ENCODE measurements at regions not wholly inside any gene's neighbourhood (a gene's known extent, or its start where the extent isn't known, plus 50 kb on each side); places are given as distances from the start of the nearest gene placed in this dataset.

DNA sequence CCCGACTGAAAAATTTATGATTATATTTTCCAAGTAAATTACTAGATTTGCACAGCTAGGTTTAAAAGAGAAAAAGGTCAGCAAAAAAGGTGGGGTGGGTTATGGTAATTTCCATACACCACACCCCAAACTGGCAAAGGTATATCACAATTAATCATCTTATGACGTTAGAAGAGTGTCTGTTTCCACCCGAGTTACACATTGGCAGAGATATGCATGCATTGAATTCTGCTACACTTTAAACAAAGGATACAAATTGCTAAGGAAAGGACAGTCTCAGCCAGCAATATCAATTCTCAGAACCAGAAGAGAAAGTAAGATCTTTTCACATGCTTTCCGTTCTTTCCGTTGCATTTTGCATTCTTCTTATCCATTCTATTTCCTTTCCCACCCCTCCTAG lies 843.3 kb downstream of the GATA3 start:
- H3K9me3 ChIP-seq (ENCODE audit: control insufficient read depth, low read length), result no peaks in the 10 kb centered on the region
- WGBS, 2 experiments (ENCODE audit: insufficient coverage in 2 of 2), result 87 to 96% methylated on average over 3 to 4 of the region's 5 CpGs

DNA sequence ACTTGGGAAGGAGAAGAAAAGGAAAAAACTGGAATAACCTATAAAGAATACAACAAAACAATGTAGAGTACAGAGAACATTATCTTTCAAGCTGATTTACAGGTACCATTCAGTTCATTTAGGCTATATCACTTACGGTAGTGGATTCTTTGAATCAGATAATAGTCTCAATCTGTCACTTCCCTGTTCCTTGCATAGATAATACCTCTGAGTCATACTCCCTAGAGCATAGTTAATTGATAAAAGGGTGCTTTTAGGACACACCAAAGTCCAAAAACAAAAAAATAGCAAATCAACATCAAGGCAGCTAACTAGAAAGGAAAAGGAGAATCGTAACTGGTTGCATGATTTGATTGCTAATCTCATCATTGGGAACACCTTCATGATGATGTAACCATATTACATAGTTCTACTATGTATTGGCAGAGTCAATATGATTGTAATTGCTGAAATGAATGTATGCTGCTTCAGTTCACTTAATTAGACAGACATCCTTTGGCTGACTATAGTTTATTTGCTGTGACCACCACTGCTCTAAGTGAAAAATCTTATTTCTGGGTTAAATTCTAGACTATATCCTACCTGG lies 844.4 kb downstream of the GATA3 start:
- no peaks in the 10 kb centered on the region for H3K36me3 ChIP-seq (ENCODE audit: control insufficient read depth, insufficient read depth, low read length)
- H3K4me3 ChIP-seq (ENCODE audit: extremely low read depth, insufficient read depth, low read length, poor library complexity, severe bottlenecking), result no peak overlapping the region
- no CpG with 5 or more reads among the region's 2 CpGs for WGBS, 2 experiments (ENCODE audit: insufficient coverage in 2 of 2)
- no peak overlapping the region for H3K27ac ChIP-seq (ENCODE audit: low read depth, low read length, severe bottlenecking)
- H3K4me1 ChIP-seq (ENCODE audit: control insufficient read depth, insufficient read depth, low read length, poor library complexity, severe bottlenecking), result no peaks in the 10 kb centered on the region
- H3K9me3 ChIP-seq (ENCODE audit: control insufficient read depth, low read length), result no peaks in the 10 kb centered on the region

More for the DNA sequence above, 843.3 kb downstream of the GATA3 start:
- H3K4me1 ChIP-seq (ENCODE audit: control insufficient read depth, insufficient read depth, low read length, poor library complexity, severe bottlenecking), result no peaks in the 10 kb centered on the region
- no peak overlapping the region for H3K4me3 ChIP-seq (ENCODE audit: extremely low read depth, insufficient read depth, low read length, poor library complexity, severe bottlenecking)
- no peaks in the 10 kb centered on the region for H3K36me3 ChIP-seq (ENCODE audit: control insufficient read depth, insufficient read depth, low read length)
- H3K27ac ChIP-seq (ENCODE audit: low read depth, low read length, severe bottlenecking), result no peak overlapping the region

DNA sequence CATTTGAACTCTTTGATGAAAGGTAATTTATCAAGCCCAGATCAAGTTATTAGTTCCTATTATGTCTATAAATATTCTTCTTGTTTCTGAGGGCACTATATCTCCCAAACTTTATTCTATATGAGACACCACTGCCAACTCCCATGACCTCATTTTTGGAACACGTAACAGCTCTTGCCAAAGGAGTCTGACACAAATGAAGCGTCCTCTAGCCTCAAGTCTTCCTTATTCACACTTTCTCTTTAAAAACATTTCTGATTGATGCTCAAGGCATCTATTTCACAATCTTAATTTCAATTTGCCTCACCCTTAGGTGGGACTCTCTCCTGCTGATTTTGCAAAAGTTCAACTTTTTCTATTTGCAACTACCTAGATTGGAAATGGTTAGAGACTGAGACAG lies 848.4 kb downstream of the GATA3 start:
- Histone ChIP-seq H3K4me3 (ENCODE audit: extremely low read depth, insufficient read depth, low read length, poor library complexity, severe bottlenecking) (no peak overlapping the region), H3K27ac (ENCODE audit: low read depth, low read length, severe bottlenecking) (no peak overlapping the region), H3K4me1 (ENCODE audit: control insufficient read depth, insufficient read depth, low read length, poor library complexity, severe bottlenecking) (no peaks in the 10 kb centered on the region), H3K36me3 (ENCODE audit: control insufficient read depth, insufficient read depth, low read length) (no peaks in the 10 kb centered on the region), H3K9me3 (ENCODE audit: control insufficient read depth, low read length) (no peaks in the 10 kb centered on the region)
- WGBS, 2 experiments (ENCODE audit: insufficient coverage in 2 of 2), result 80 to 92% methylated on average over 2 of the region's 2 CpGs

DNA sequence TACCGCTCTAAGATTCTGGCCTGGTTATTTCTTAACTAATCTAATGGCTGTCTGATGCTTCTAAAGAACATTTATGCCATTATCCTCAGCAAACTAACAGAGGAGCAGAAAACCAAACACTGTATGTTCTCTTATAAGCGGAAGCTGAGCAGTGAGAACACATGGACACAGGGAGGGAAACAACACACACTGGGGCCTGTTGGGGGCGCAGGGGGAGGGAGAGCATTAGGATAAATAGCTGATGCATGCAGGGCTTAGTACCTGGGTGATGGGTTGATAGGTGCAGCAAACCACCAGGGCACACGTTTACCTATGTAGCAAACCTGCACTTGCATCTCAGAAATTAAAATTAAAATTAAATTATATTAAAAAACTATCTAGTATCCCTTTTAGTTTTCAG lies 853.5 kb downstream of the GATA3 start:
- no peaks in the 10 kb centered on the region for H3K4me1 ChIP-seq (ENCODE audit: control insufficient read depth, insufficient read depth, low read length, poor library complexity, severe bottlenecking)
- no peaks in the 10 kb centered on the region for H3K9me3 ChIP-seq (ENCODE audit: control insufficient read depth, low read length)
- 73 to 88% methylated on average over 1 to 2 of the region's 4 CpGs for WGBS, 2 experiments (ENCODE audit: insufficient coverage in 2 of 2)

DNA sequence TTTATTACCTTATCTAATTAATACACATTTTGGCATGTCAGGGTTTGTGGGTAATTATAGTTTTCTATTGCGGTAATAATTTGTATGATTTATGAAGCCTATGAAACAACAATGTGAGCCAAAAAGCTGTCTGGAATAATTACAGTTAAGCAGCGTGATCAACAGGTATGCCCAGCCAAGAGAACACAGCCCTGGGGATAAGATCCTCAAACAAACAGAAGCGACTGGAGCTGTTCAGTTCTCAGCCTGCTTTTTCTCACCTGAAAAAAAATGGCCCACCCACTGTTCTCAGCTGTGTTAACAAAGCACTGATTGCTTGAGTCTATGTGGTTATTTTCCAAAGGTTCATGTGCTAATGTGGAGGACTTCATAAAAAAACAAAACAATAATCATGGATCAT lies 855.8 kb downstream of the GATA3 start:
- H3K4me3 ChIP-seq (ENCODE audit: extremely low read depth, insufficient read depth, low read length, poor library complexity, severe bottlenecking), result no peak overlapping the region
- H3K36me3 ChIP-seq (ENCODE audit: control insufficient read depth, insufficient read depth, low read length), result no peaks in the 10 kb centered on the region
- no peaks in the 10 kb centered on the region for H3K9me3 ChIP-seq (ENCODE audit: control insufficient read depth, low read length)
- no peak overlapping the region for H3K27ac ChIP-seq (ENCODE audit: low read depth, low read length, severe bottlenecking)
- WGBS, 2 experiments (ENCODE audit: insufficient coverage in 2 of 2), result 82% methylated on average over 3 of the region's 3 CpGs
- H3K4me1 ChIP-seq (ENCODE audit: control insufficient read depth, insufficient read depth, low read length, poor library complexity, severe bottlenecking), result no peaks in the 10 kb centered on the region

More for the DNA sequence above, 853.5 kb downstream of the GATA3 start:
- Histone ChIP-seq H3K36me3 (ENCODE audit: control insufficient read depth, insufficient read depth, low read length) (no peaks in the 10 kb centered on the region), H3K27ac (ENCODE audit: low read depth, low read length, severe bottlenecking) (no peak overlapping the region), H3K4me3 (ENCODE audit: extremely low read depth, insufficient read depth, low read length, poor library complexity, severe bottlenecking) (no peak overlapping the region)

DNA sequence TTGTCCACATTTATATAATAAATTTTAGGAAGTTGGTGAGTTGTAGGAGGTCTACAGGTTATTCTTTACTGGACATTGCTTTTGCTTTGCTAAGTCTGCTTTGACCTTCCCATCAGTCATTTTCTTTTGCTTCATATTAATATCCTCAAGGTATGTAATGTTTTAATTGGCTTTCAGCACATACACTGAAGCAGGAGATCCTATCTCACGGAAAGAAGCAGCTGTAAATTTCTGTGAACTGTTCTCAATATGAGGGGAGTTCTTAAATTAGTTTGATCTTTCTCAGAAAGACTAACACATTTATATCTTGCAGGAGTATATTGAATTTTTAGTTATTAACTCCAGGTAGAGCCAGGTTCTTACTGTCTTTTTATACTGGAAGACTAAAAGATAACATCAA lies 856.5 kb downstream of the GATA3 start:
- Histone ChIP-seq H3K4me3 (ENCODE audit: extremely low read depth, insufficient read depth, low read length, poor library complexity, severe bottlenecking) (no peak overlapping the region), H3K9me3 (ENCODE audit: control insufficient read depth, low read length) (no peaks in the 10 kb centered on the region), H3K36me3 (ENCODE audit: control insufficient read depth, insufficient read depth, low read length) (no peaks in the 10 kb centered on the region), H3K4me1 (ENCODE audit: control insufficient read depth, insufficient read depth, low read length, poor library complexity, severe bottlenecking) (no peaks in the 10 kb centered on the region), H3K27ac (ENCODE audit: low read depth, low read length, severe bottlenecking) (no peak overlapping the region)
- WGBS, 2 experiments (ENCODE audit: insufficient coverage in 2 of 2), result no CpG with 5 or more reads among the region's 1 CpG

DNA sequence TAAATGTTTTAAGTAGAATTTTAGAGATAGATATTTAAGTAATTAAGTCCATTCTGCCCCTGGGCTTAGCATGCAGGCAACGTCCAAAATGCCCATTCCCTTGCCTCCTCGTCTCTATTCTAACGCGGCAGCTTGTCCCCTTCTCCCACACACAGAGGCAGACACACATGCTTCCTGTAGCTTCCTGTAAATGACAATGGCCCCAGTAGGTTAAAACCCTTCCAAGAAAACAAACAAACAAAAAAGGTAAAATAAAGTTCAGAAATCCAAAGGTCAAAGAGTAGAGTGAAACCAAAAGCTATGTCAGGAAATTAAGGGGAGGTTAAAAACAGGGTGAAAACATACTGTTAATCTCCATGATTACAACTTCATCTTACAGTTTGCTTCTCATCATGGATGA lies 857.6 kb downstream of the GATA3 start:
- WGBS, 2 experiments (ENCODE audit: insufficient coverage in 2 of 2), result 60% methylated on average over 3 of the region's 4 CpGs; no CpG with 5 or more reads in 1 of the 2 experiments
- Histone ChIP-seq H3K27ac (ENCODE audit: low read depth, low read length, severe bottlenecking) (no peak overlapping the region), H3K36me3 (ENCODE audit: control insufficient read depth, insufficient read depth, low read length) (no peaks in the 10 kb centered on the region)

DNA sequence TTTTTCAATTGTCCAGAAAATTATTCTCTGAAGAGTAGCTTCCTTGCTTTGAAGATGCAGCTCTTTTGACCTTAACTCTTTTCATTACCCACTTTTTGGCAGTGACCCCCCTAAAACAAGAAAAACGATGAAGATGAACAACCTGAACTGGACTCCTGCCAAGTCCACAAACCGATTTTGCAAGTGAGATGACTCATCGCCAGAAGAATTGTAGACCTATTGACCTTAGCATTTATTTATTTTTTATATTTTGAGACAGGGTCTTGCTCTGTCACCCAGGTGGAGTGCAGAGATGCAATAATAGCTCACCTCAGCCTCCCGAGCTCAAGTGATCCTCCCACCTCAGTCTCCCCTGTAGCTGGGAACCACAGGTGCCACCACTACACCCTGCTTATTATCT lies 859.2 kb downstream of the GATA3 start:
- WGBS, 2 experiments (ENCODE audit: insufficient coverage in 2 of 2), result 62 to 83% methylated on average over 2 of the region's 4 CpGs
- H3K36me3 ChIP-seq (ENCODE audit: control insufficient read depth, insufficient read depth, low read length), result no peaks in the 10 kb centered on the region

More for the DNA sequence above, 857.6 kb downstream of the GATA3 start:
- Histone ChIP-seq H3K4me1 (ENCODE audit: control insufficient read depth, insufficient read depth, low read length, poor library complexity, severe bottlenecking) (no peaks in the 10 kb centered on the region), H3K9me3 (ENCODE audit: control insufficient read depth, low read length) (no peaks in the 10 kb centered on the region), H3K4me3 (ENCODE audit: extremely low read depth, insufficient read depth, low read length, poor library complexity, severe bottlenecking) (no peak overlapping the region)

DNA sequence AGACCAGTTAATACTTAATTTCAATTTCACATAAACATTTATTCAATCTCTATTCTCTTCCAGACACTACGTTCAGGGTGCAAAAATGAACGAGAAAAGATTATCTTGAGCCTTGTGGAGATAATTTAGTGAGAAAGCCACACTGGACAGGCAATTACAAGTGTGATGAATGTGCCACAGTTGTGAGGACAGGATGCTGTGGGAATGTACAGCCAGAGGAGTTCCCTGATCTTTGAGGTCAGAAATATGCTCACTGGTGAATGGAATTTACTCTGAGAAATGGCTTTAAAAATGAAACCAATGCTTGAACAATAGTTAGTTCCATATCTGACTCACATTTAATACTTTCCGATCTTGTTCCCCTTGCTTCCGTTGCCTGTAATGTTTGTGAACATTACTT lies 864.8 kb downstream of the GATA3 start:
- H3K36me3 ChIP-seq (ENCODE audit: control insufficient read depth, insufficient read depth, low read length), result no peaks in the 10 kb centered on the region
- H3K9me3 ChIP-seq (ENCODE audit: control insufficient read depth, low read length), result no peaks in the 10 kb centered on the region
- no peak overlapping the region for H3K27ac ChIP-seq (ENCODE audit: low read depth, low read length, severe bottlenecking)
- H3K4me3 ChIP-seq (ENCODE audit: extremely low read depth, insufficient read depth, low read length, poor library complexity, severe bottlenecking), result no peak overlapping the region
- no peaks in the 10 kb centered on the region for H3K4me1 ChIP-seq (ENCODE audit: control insufficient read depth, insufficient read depth, low read length, poor library complexity, severe bottlenecking)
- 90% methylated on average over 2 of the region's 4 CpGs; no CpG with 5 or more reads in 1 of the 2 experiments for WGBS, 2 experiments (ENCODE audit: insufficient coverage in 2 of 2)

More for the DNA sequence above, 859.2 kb downstream of the GATA3 start:
- Histone ChIP-seq H3K27ac (ENCODE audit: low read depth, low read length, severe bottlenecking) (no peak overlapping the region), H3K4me3 (ENCODE audit: extremely low read depth, insufficient read depth, low read length, poor library complexity, severe bottlenecking) (no peak overlapping the region), H3K4me1 (ENCODE audit: control insufficient read depth, insufficient read depth, low read length, poor library complexity, severe bottlenecking) (no peaks in the 10 kb centered on the region), H3K9me3 (ENCODE audit: control insufficient read depth, low read length) (no peaks in the 10 kb centered on the region)

DNA sequence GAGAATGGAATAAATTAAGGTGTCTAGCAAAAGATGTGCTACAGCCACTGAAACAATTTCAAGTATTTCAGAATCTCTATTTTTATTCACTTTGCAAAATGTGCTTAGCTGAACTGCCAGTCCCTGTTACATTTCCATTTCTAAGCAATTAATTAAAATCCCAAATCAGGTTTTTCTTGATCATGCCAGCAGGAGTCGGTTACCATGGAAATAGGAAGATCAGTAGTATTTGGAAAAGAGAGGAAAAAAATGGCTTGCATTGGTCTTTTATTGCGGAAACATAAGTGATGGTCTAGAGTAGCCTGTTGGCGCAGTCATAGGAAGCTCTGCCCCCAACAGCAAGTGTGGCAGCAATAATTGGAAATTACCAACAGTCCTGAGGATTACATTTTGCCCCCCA lies 867.1 kb downstream of the GATA3 start:
- H3K27ac ChIP-seq (ENCODE audit: low read depth, low read length, severe bottlenecking), result no peak overlapping the region
- no peaks in the 10 kb centered on the region for H3K9me3 ChIP-seq (ENCODE audit: control insufficient read depth, low read length)
- H3K4me3 ChIP-seq (ENCODE audit: extremely low read depth, insufficient read depth, low read length, poor library complexity, severe bottlenecking), result no peak overlapping the region
- H3K36me3 ChIP-seq (ENCODE audit: control insufficient read depth, insufficient read depth, low read length), result no peaks in the 10 kb centered on the region
- 79 to 96% methylated on average over 3 of the region's 3 CpGs for WGBS, 2 experiments (ENCODE audit: insufficient coverage in 2 of 2)
- H3K4me1 ChIP-seq (ENCODE audit: control insufficient read depth, insufficient read depth, low read length, poor library complexity, severe bottlenecking), result no peaks in the 10 kb centered on the region

DNA sequence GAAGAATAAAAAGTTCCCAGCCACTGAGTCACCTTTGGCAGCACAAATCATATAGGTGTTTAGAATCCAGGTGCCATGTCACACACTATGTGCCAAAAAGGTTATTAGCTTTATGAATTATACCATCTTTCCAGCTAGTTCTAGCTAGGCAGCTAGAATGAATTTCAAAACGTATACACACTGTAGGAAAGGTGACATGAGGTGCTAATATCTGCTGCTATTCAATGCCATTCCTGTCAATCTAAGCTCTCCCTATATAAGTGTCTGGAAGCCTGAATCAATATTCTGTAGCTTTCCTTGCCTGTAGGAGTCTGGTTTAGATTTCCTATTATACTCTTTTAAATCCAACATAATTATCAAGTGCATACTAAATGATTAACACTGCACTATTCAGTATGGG lies 868.6 kb downstream of the GATA3 start:
- Histone ChIP-seq H3K4me3 (ENCODE audit: extremely low read depth, insufficient read depth, low read length, poor library complexity, severe bottlenecking) (no peak overlapping the region), H3K9me3 (ENCODE audit: control insufficient read depth, low read length) (no peaks in the 10 kb centered on the region), H3K27ac (ENCODE audit: low read depth, low read length, severe bottlenecking) (no peak overlapping the region), H3K36me3 (ENCODE audit: control insufficient read depth, insufficient read depth, low read length) (no peaks in the 10 kb centered on the region), H3K4me1 (ENCODE audit: control insufficient read depth, insufficient read depth, low read length, poor library complexity, severe bottlenecking) (no peaks in the 10 kb centered on the region)
- 70% methylated on average over 1 of the region's 1 CpG; no CpG with 5 or more reads in 1 of the 2 experiments for WGBS, 2 experiments (ENCODE audit: insufficient coverage in 2 of 2)
